Frontal cortex (tissue), 3 donors: ENCODE measurements at regions not wholly inside any gene's neighbourhood (a gene's known extent, or its start where the extent isn't known, plus 50 kb on each side); places are given as distances from the start of the nearest gene placed in this dataset.
A peak's percentile ranks its signal among the peaks of the same experiment; 100 is the strongest.

Experiments used
- DNase-seq, 2 donors: peaks; one replicate each; pipeline ENCODE4 v3.0.0; 2012; ENCODE audit warnings: low spot score in 2 of 2
- FAIRE-seq: peaks from 2 replicates; lab custom pipeline; 2012; peaks lifted over from hg19 to GRCh38; lab: Jason Lieb, UNC
- donor health status: control.
- donor health status: control.
- donor health status: control.

GRCh38 chr10:4693967-4694366, 132.0 kb upstream of the AKR1E2 start:
- DNase-seq (no peak), FAIRE-seq (no peak)

- FAIRE-seq (no peak), DNase-seq (no peak)
Measured at GRCh38 chr10:4692206-4692605, 133.8 kb upstream of the AKR1E2 start.

GRCh38 chr10:4691776-4692175, 134.2 kb upstream of the AKR1E2 start:
- FAIRE-seq (no peak), DNase-seq (no peak)

- no peak for DNase-seq
Measured at GRCh38 chr10:4691301-4691700, 134.7 kb upstream of the AKR1E2 start.

GRCh38 chr10:4688601-4689000, 137.4 kb upstream of the AKR1E2 start:
- FAIRE-seq (no peak), DNase-seq (no peak)

More at GRCh38 chr10:4691301-4691700, 134.7 kb upstream of the AKR1E2 start:
- FAIRE-seq: no peak

- FAIRE-seq (no peak), DNase-seq (no peak)
Measured at GRCh38 chr10:4688168-4688567, 137.8 kb upstream of the AKR1E2 start.

- no peak for FAIRE-seq
Measured at GRCh38 chr10:4687397-4687796, 138.6 kb upstream of the AKR1E2 start.

GRCh38 chr10:4686644-4686996, 139.4 kb upstream of the AKR1E2 start:
- no peak for DNase-seq
- no peak for FAIRE-seq

More at GRCh38 chr10:4687397-4687796, 138.6 kb upstream of the AKR1E2 start:
- DNase-seq: no peak

GRCh38 chr10:4685904-4686643, 139.9 kb upstream of the AKR1E2 start:
- FAIRE-seq (no peak), DNase-seq (no peak)

GRCh38 chr10:4685491-4685890, 140.5 kb upstream of the AKR1E2 start:
- no peak for FAIRE-seq

GRCh38 chr10:4684434-4684833, 141.6 kb upstream of the AKR1E2 start:
- DNase-seq (no peak), FAIRE-seq (no peak)

More at GRCh38 chr10:4685491-4685890, 140.5 kb upstream of the AKR1E2 start:
- no peak for DNase-seq

GRCh38 chr10:4683838-4684237, 142.2 kb upstream of the AKR1E2 start:
- no peak for FAIRE-seq
- DNase-seq: no peak

GRCh38 chr10:4683137-4683536, 142.9 kb upstream of the AKR1E2 start:
- DNase-seq: no peak
- no peak for FAIRE-seq

- FAIRE-seq (no peak), DNase-seq (no peak)
Measured at GRCh38 chr10:4678951-4679671, 146.9 kb upstream of the AKR1E2 start.

GRCh38 chr10:4678023-4678950, 147.7 kb upstream of the AKR1E2 start:
- DNase-seq (no peak), FAIRE-seq (no peak)

GRCh38 chr10:4677296-4678021, 148.5 kb upstream of the AKR1E2 start:
- FAIRE-seq (no peak), DNase-seq (no peak)

- no peak for DNase-seq
- FAIRE-seq: no peak
Measured at GRCh38 chr10:4676566-4676965, 149.4 kb upstream of the AKR1E2 start.

GRCh38 chr10:4675808-4676207, 150.2 kb upstream of the AKR1E2 start:
- FAIRE-seq (no peak), DNase-seq (no peak)

GRCh38 chr10:4673279-4674040, 152.5 kb upstream of the AKR1E2 start:
- FAIRE-seq: peak; percentile 62
- no peak for DNase-seq
